NCI-H69 (cell line): ENCODE measurements at regions not wholly inside any gene's neighbourhood (a gene's known extent, or its start where the extent isn't known, plus 50 kb on each side); places are given as distances from the start of the nearest gene placed in this dataset.
"Not testable (repeated sequence)": the region's sequence is repeated elsewhere in the genome, so short reads cannot be mapped to it uniquely, and the experiment has no call there.

Experiments
- DNase-seq: peaks from one replicate; lab custom pipeline; 2025; lab: John Stamatoyannopoulos, UW

DNA sequence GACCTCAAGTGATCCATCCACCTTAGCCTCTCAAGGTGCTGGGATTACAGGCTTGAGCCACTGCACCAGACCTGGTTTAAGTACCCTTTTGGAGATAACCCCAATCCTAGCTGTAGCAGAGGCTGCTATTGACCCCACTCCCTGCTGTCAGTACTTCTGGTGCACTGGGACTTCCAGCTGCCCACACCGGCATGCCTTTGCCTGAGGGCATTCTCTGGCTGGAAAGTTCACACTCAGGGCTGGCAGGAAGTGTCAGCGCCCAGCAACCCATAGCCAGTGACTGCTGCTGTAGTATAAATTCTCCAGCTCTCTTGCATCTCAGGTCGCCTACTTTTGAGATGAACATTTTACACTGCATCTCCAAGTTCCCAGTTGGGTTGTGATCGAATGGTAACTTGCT, 75.3 kb downstream of the UTRN start:
- DNase-seq = peak; percentile 29

DNA sequence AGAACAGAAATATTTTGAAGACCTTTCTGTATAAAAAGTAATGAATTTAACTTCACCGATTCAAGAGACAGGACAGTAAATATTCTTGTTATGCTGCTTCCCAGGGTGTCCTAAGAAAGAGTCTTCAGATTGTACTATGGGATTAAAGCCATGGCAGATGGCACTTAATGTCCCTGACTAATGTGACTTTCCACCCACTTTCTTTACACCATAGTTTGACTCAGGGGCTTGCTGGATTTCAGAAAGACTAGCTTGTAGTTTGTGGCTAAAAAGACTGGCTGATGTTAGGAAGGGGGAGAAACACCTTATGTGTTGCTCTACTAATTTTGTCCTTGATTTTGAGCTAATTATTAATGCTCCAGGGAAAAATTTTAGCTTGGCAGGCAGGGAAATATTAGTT, 75.9 kb downstream of the UTRN start:
- DNase-seq = no peak

DNA sequence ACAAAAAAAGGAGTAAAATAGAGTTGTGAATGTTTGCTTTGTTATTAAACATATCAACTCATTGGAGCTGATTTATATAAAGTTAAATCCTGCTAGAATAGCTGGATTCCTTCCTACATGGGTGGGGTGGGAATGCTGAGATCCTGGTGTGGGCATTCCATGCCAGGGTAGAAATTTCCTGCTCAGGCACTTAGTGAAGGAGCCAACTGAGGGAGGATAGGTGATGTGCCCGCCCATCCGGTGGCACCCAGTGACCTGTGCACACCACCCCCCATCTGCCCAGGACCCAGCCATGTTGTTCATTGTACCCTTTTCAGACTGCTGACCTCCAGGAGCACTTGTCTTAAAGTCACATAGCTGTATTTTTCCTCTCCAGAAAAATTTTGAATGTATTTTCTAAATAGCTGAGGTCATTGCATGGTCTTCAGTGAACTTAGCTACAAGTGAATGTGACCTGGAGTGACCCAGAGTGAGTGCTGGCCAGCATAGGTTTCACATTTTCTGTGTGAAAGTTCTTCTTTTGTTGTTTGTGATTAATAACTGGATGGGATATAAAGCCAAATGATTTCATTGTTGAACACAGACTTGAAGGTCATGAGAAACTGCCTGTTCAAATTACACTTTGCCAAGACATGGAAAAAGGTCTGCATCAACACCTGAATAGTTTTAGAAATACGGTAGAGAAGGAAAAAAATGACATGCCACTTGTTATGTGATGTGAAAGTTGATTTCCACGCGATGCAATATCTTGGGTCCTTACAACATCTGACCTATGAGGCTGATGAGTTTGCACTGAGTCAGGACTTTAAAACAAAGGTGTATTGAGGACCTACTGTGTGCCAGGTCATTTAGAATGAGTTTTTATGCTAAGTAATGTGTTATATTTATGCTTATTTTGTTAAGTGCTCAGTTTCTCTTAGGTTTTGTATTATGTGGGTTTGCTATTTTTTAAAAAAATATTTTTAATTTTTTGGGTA, 77.2 kb downstream of the UTRN start:
- no peak for DNase-seq

DNA sequence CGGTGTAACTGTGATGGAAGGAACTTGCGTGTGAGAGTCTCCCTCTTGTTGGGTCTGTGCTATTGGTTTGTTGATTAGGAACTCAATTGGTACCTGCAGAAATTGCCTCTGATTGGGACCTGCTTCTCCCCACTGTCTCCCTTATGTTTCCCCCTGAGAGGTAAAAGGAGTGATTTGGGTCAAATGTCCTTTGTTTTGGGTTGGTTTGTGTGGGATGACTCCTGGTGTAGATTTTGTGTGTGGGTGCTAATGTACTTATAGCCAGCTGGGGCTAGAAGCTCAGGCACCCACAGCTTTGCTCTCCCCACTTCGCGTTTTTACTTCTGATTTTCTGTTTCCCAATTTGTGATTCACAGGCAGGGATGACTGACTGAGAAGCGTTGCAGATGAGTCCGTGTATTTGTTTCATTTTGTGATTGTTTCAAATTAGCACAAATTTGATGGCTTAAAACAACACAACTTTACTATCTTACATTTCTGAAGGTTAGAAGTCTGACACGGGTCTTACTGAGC, 79.1 kb downstream of the UTRN start:
- DNase-seq = no peak

DNA sequence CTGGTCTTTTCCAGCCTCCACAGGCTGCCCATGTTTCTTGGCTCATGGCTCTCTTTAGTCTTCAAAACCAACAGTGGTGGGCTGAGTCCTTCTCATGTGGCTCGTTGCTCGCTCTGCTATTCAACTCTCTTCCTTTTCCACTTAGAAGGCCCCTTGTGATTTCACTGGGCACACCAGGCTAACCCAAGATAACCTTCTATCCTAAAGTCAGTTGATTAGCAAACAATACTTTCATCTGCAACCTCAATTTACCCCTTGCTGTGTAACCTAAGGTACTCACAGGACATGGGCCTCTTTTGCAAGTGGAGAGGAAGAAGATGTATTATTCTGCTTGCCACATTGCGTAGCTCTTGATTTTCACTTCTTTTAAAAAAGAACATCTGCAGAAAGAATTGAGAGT, 79.6 kb downstream of the UTRN start:
- no peak for DNase-seq

DNA sequence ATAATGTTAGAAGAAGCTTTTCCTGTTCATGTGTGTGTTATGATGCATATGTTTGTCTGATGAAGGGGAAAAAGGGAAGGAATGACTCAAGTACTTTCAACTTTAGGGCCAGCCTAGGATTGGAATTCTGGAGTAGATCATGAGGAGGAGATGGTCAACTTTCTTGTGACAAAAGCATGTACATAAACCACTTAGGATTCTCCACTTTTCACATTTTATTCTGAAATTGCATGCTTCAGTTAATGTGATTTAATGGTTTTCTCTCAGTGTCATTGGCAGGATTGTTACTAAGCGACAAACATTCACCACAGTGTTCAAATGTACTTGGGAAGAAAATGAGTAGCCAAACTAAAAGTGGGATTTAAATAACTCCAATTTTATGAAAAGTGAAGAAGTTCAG, 80.1 kb downstream of the UTRN start:
- DNase-seq = no peak

DNA sequence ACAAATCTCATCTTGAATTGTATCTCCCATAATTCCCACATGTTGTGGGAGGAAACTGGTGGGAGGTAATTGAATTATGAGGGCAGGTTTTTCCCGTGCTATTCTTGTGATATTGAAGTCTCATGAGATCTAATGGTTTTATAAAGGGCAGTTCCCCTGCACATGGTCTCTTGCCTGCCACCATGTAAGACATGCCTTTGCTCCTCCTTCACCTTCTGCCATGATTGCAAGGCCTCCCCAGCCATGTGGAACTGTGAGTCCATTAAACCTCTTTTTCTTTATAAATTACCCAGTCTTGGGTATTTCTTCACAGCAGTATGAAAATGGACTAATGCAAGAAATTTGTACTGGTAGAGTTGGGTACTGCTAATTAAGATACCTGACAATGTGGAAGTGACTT, 84.6 kb downstream of the UTRN start:
- DNase-seq = not testable (repeated sequence)

DNA sequence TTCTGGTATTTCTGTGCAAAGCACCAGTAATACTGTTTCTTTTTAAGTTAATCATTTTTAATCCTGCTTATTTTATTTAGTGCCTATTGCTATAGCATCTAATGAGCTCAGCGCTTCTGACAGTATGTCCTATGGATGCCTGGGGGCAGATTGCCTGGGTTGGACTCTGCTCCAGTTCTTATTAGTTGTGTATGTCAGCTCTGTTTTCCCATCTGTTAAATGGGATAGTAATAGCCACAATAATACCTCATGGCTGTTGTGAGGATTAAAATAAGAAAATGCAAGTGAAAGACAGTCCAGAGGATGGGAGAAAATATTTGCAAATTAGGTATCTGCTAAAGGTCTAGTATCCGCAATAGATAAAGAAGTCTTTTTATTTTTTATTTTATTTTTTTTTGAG, 87.0 kb downstream of the UTRN start:
- no peak for DNase-seq

DNA sequence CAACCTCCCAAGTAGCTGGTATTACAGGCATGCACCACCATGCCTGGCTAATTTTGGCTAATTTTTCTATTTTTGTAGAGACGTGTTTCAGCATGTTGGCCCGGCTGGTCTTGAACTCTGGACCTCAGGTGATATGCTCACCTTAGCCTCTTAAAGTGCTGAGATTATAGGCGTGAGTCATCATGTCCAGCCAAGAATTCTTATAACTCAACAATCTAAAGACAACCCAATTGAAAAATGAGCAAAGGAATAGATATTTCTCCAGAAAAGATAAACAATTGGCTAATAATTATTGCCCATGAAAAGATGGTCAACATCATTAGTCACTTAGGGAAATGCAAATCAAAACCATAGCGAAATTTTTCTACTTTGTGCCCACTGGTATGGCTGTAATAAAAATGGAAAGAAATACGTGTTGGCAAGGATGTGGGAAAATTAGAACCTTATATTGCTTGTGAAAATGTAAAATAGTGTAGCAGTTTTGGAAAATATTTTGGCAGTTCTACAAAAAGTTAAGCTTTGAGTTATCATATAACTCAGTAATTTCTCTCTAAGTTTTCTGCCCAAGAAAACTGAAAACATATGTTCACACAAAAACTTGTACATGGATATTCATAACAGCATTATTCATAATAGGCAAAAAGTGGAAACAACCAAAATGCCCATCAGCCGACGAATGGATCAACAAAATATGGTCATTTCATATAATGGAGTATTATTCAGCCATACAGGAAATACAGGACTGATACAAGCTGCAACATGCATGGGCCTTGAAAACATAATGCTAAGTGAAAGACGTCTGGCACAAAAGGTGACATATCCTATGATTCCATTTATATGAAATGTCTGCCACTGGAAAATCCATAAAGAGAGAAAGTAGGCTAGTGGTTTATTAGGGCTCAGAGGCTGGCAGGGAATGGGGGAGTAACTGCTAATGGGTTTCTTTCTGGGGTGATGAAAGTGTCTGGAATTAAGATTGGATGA, 87.8 kb downstream of the UTRN start:
- DNase-seq = no peak

DNA sequence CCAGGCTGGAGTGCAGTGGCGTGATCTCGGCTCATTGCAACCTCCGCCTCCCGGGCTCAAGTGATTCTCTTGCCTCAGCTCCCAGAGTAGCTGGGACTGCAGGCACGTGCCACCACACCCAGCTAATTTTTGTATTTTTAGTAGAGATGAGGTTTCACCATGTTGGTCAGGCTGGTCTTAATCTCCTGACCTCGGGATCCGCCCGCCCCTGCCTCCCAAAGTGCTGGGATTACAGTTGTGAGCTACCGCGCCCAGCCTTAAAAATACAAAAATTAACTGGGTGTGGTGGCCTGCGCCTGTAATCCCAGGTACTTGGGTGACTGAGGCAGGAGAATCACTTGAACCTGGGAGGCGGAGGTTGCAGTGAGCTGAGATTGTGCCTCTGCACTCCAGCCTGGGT, 89.4 kb downstream of the UTRN start:
- not testable (repeated sequence) for DNase-seq

DNA sequence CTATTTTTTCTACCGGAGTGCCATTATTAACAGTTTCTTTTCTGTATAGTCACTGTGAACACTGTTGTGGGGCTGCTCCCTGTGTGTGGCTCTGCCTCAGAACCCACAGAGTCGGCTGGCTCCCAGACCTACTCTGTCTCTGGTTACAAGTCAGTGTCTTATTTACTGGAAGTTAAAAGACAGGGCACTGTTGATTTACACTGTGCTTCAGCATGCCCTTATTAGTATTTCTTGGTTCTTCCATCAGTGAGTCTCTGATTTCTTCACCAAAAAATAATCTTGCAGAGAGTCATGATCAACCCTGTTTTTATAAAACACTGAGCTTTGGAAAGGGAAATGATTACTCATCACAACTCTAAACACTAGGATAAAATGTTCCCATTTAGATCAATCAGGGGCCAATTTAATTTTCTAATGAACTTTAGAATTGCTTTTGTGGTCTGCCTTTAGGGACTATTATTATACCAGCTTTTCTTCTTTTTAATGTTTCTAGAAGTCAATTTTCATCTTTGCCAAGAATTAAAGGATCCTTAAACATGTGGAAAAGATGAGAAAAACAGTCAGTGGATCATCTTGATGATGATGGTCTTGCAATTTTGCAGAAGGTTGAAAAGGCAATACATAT, 92.6 kb downstream of the UTRN start:
- no peak for DNase-seq

DNA sequence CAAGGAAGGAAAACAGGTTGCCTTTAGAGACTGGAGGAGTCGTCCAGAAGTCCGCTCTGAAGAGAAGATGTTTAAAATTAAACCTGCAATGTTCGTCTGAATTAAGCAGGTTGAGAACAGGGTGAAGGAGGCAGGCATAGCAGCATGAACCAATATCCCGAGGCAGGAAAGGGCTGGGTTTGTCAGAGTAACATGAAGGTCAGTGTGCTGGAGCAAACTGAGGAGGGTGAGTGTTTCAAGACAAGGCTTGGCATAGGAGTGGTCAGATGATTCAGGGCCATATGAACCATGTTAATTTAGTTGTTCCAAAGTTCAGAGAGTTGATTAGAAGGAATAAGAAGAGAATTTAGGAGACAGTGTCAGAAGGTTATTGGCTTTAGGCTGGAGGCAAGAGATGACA, 93.3 kb downstream of the UTRN start:
- DNase-seq = no peak

DNA sequence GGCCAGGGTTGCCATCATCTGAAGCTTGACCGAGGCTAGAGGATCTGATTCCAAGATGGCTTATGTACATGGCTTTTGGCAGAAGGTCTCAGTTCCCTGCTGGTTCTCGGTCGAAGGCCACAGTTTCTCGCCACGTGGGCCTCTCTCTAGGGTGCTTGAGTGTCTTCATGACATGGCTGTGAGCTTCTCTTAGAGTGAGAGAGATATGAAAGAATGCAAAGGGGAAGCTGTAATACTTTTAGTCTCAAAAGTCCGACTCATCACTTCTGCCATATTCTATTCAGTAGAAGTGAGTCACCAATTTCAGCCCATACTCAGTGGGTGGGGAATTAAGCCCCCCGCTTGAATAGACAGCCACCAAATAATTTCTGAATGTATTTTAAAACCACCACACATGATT, 94.2 kb downstream of the UTRN start:
- DNase-seq = no peak

DNA sequence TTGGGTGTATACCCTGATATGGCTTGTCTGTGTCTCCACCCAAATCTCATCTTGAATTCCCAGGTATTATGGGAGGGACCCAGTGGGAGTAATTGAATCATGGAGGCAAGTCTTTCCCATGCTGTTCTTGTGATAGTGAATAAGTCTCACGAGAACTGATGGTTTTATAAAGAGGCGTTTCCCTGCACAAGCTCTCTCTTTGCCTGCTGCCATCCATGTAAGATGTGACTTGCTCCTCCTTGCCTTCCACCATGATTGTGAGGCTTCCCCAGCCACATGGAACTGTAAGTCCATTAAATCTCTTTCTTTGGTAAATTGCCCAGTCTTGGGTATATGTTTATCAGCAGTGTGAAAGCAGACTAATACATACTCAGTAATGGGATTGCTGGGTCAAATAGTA, 96.4 kb downstream of the UTRN start:
- DNase-seq = not testable (repeated sequence)

DNA sequence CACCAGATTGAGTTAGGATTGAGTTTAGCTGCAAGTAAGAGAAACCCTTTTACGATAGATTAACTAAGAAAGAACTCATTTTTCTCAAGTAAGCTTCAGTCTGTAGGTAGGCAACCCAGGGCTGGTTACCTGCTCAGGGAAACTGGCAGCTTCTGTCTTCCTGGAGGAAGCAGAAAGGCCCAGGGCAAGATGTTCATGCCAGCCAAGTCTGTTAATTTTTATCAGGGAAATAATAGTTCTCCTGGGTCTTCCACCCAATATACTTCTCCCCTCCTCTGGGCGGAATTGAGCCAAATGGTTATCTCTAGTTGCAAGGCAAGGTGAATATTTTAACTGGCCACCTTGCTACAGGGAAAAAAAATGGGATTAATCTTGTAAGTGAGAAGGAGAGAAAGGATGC, 98.2 kb downstream of the UTRN start:
- no peak for DNase-seq

DNA sequence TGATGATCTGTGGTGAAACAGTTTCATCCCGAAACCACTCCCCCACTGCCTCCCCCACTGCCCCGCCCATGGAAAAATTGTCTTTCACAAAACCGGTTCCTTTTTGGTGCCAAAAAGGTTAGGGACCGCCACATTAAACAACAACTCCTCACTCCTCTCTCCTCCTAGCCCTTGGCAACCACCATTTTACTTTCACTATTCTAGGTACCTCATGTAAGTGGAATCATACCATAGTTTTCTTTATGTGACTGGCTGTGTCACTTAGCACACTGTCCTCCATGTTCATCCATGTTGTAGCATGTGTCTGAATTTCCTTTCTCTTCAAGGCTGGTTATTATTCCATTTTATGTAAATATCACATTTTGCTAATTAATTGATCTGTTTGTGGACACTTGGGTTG, 99.3 kb downstream of the UTRN start:
- DNase-seq = no peak

DNA sequence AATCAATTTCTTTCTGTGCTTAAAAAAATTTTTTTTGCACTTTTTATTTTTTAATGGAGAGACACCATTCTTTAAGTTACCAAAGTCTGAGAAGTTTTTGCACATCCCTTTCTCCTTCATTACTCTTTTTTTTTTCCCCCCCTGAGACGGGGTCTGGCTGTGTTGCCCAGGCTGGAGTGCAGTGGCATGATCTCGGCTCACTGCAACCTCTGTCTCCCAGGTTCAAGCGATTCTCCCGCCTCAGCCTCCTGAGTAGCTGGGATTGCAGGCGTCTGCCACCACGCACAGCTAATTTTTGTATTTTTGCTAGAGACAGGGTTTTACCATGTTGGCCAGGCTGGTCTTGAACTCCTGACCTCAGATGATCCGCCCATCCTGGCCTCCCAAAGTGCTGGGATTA, 104.3 kb downstream of the UTRN start:
- not testable (repeated sequence) for DNase-seq

DNA sequence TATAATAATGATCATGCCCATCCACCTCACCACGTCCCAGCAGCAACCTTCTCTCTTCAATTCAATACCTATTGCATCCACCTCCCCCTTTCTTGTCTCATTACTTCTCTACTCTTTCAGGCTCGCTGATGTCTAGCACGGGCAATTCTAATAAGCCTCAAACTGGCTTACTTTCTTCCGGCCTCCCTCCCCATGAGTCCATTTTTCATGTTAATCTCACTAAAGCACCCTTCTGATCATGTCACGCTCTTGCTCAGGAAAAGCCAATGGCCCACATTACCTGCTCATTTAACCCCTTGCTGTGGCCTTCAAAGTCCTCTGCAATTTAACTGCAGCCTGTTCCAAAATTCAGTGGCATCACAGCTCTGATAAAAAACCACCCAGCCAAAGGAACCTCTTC, 105.1 kb downstream of the UTRN start:
- no peak for DNase-seq

DNA sequence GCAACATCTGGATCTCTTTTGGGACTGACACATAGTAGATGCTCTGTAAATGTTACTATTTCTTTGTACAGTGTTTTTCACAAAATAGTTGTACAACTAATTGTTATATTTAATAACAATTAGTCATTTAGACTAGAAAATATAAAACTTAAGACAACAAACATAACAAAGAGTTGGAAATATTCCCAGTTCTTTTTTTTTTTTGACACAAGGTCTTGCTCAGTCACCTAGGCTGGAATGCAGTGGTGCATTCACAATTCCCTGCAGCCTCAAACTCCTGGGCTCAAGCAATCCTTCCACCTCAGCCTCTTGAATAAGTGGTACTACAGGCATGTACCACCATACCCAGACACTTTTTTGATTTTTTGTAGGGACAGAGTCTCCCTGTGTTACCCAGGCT, 105.8 kb downstream of the UTRN start:
- no peak for DNase-seq

DNA sequence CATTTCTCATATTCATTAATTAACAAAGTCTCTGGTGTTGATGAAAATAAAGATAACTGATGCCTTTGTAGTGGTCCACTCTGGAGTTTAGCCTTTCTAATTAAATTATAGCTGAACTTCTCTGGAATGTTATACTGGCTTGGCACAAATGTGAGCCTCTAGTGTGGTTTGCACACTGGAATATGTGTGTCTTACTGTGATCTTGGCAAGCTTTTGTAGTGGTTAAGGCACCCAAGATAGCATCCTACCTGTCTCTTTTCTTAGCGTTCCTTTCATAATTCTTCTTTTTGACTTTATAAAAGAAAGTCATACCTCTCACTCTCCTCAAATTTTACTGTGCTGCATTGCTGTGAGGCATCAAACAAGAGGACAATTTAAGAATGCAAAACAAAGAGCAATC, 107.4 kb downstream of the UTRN start:
- no peak for DNase-seq

DNA sequence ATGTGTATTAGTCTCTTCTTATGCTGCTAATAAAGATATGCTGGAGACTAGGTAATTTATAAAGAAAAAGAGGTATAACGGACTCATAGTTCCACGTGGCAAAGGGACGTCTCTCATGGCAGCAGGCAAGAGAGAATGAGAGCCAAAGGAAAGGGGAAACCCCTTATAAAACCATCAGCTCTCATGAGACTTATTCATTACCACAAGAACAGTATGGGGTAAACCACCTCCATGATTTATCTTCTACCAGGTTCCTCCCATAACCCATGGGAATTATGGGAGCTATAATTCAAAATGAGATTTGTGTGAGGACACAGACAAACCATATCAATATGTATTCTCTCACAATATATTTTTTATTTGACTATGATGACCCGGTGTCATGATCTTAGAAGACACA, 109.1 kb downstream of the UTRN start:
- no peak for DNase-seq

DNA sequence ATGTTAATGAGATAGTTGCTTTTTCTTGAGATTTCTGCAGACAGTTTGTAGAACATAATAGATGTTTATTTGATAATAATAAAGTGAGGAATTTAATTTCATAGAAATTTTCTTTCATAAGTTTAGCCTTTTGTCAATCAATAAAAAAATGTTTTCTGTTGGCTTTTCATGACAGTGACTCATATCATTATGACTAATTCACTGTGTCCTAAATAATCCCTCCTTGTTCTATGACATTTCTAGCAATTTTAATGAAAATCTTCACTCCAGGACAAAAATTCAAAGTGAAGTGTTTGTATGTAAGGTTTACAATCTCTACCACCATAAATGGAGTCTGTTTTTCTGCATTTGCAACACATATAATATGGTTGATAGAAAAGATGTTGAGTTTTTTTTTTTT, 109.9 kb downstream of the UTRN start:
- DNase-seq = no peak
